Activated CD8-positive, alpha-beta memory T cell treated with anti-CD3 and anti-CD28 coated beads, Interleukin-2, amount 50 U/mL, for 24 hours (primary cell): ENCODE measurements at regions not wholly inside any gene's neighbourhood (a gene's known extent, or its start where the extent isn't known, plus 50 kb on each side); places are given as distances from the start of the nearest gene placed in this dataset.

Experiments used
- DNase-seq: peaks from one replicate; pipeline ENCODE4 v3.0.0-alpha.2; 2020; ENCODE audit errors: extremely low read depth

GRCh38 chr18:77906103-77906892, 656.6 kb downstream of the GALR1 start:
- DNase-seq, result no peak

GRCh38 chr18:77910347-77910746, 660.7 kb downstream of the GALR1 start:
- DNase-seq, result no peak

GRCh38 chr18:77911971-77912605, 662.4 kb downstream of the GALR1 start:
- DNase-seq, result no peak

- DNase-seq, result no peak
Observed at GRCh38 chr18:77918730-77919129, 669.1 kb downstream of the GALR1 start.

GRCh38 chr18:77919923-77920322, 670.3 kb downstream of the GALR1 start:
- no peak for DNase-seq

GRCh38 chr18:77935342-77935741, 685.7 kb downstream of the GALR1 start:
- DNase-seq, result no peak

- no peak for DNase-seq
Observed at GRCh38 chr18:77940566-77940965, 690.9 kb downstream of the GALR1 start.

- DNase-seq, result no peak
Observed at GRCh38 chr18:77944533-77944932, 694.9 kb downstream of the GALR1 start.

GRCh38 chr18:77948567-77948966, 698.9 kb downstream of the GALR1 start:
- DNase-seq, result no peak

GRCh38 chr18:77949355-77949973, 699.8 kb downstream of the GALR1 start:
- no peak for DNase-seq

GRCh38 chr18:77959248-77959647, 709.6 kb downstream of the GALR1 start:
- no peak for DNase-seq

GRCh38 chr18:77960791-77961410, 711.3 kb downstream of the GALR1 start:
- no peak for DNase-seq

- DNase-seq, result no peak
Observed at GRCh38 chr18:77967071-77967470, 717.4 kb downstream of the GALR1 start.

GRCh38 chr18:77967791-77968190, 718.1 kb downstream of the GALR1 start:
- no peak for DNase-seq

- no peak for DNase-seq
Observed at GRCh38 chr18:77969972-77970371, 720.3 kb downstream of the GALR1 start.

- no peak for DNase-seq
Observed at GRCh38 chr18:77970814-77971213, 721.2 kb downstream of the GALR1 start.

GRCh38 chr18:77973745-77974144, 724.1 kb downstream of the GALR1 start:
- no peak for DNase-seq

- DNase-seq, result no peak
Observed at GRCh38 chr18:77974329-77974728, 724.7 kb downstream of the GALR1 start.

- no peak for DNase-seq
Observed at GRCh38 chr18:77977331-77977730, 727.7 kb downstream of the GALR1 start.

- DNase-seq, result no peak
Observed at GRCh38 chr18:77980275-77980674, 730.6 kb downstream of the GALR1 start.

GRCh38 chr18:77981874-77982273, 732.2 kb downstream of the GALR1 start:
- no peak for DNase-seq

GRCh38 chr18:77983270-77983669, 733.6 kb downstream of the GALR1 start:
- no peak for DNase-seq

- DNase-seq, result no peak
Observed at GRCh38 chr18:77984178-77984577, 734.5 kb downstream of the GALR1 start.
